ENCODE measurements at regions not wholly inside any gene's neighbourhood (a gene's known extent, or its start where the extent isn't known, plus 50 kb on each side); places are given as distances from the start of the nearest gene placed in this dataset.

- Histone ChIP-seq H4K20me1 (ENCODE audit: insufficient read depth, low read length) (no peaks in the 10 kb centered on the region), H3K36me3 (replicated peaks in 1 of 2; ENCODE audit: control insufficient read depth in 1 of 2, insufficient read depth in 2 of 2, low read length in 2 of 2) (no peaks in the 10 kb centered on the region), H3K4me2 (replicated peaks; ENCODE audit: extremely low read depth, low read length, poor library complexity, severe bottlenecking) (no peak overlapping the region), H3K79me2 (ENCODE audit: insufficient read depth, low read length) (no peaks in the 10 kb centered on the region), H3K27me3 (ENCODE audit: control insufficient read depth in 2 of 2, insufficient read depth in 2 of 2, low read length in 2 of 2) (no peaks in the 10 kb centered on the region), H2AFZ (ENCODE audit: insufficient read depth, low read depth, low read length, poor library complexity, severe bottlenecking) (no peak overlapping the region), H3K27ac (ENCODE audit: low read depth in 1 of 2, low read length in 2 of 2) (no peak overlapping the region), H3K9me3 (replicated peaks in 1 of 2; ENCODE audit: control insufficient read depth in 1 of 2, insufficient read depth in 1 of 2, low read length in 2 of 2) (peaks cover 0 to 4% of the 10 kb centered on the region in 2 donors), H3K4me1 (ENCODE audit: control insufficient read depth in 1 of 2, insufficient read depth in 2 of 2, low read length in 2 of 2) (no peaks in the 10 kb centered on the region), H3K4me3 (replicated peaks in 1 of 3; ENCODE audit: low read depth in 2 of 3, low read length in 3 of 3) (no peak overlapping the region), H3K9ac (ENCODE audit: insufficient read depth, low read length, poor library complexity, severe bottlenecking) (no peak overlapping the region)
- Mint-ChIP-seq H3K4me3 (no peak overlapping the region), H3K36me3 (no peaks in the 10 kb centered on the region), H3K9me3 (peaks cover 2 to 12% (median 5%) of the 10 kb centered on the region in 7 donors), H3K27ac (no peak overlapping the region), H3K27me3 (ENCODE audit: low read depth in 3 of 3) (no peaks in the 10 kb centered on the region), H3K4me1 (no peaks in the 10 kb centered on the region)
- DNase-seq = no peak
- no peak for TF ChIP-seq CTCF (IDR thresholded peaks at IDR 0.05)
- intact Hi-C loops (cut with micrococcal nuclease) = no loop called here
Observed at GRCh38 chrX:121655276-121655675, 607.9 kb downstream of the GLUD2 start.

GRCh38 chrX:121666171-121666570 is 618.8 kb downstream of the GLUD2 start:
- TF ChIP-seq CTCF (IDR thresholded peaks at IDR 0.05) = no peak
- H4K20me1 ChIP-seq (ENCODE audit: insufficient read depth, low read length) = no peaks in the 10 kb centered on the region
- no peaks in the 10 kb centered on the region for H3K4me1 ChIP-seq (ENCODE audit: control insufficient read depth in 1 of 2, insufficient read depth in 2 of 2, low read length in 2 of 2)
- no peak overlapping the region for H2AFZ ChIP-seq (ENCODE audit: insufficient read depth, low read depth, low read length, poor library complexity, severe bottlenecking)
- H3K79me2 ChIP-seq (ENCODE audit: insufficient read depth, low read length) = no peaks in the 10 kb centered on the region
- H3K27me3 Mint-ChIP-seq (ENCODE audit: low read depth in 3 of 3) = peaks cover 0 to 3% (median 0%) of the 10 kb centered on the region in 3 donors
- no peak overlapping the region for H3K27ac Mint-ChIP-seq
- H3K36me3 Mint-ChIP-seq = no peaks in the 10 kb centered on the region
- no peak for DNase-seq
- peaks cover 4% of the 10 kb centered on the region for H3K4me1 Mint-ChIP-seq
- H3K27ac ChIP-seq (ENCODE audit: low read depth in 1 of 2, low read length in 2 of 2) = no peak overlapping the region
- no peaks in the 10 kb centered on the region for H3K9me3 ChIP-seq (replicated peaks in 1 of 2; ENCODE audit: control insufficient read depth in 1 of 2, insufficient read depth in 1 of 2, low read length in 2 of 2)
- H3K9ac ChIP-seq (ENCODE audit: insufficient read depth, low read length, poor library complexity, severe bottlenecking) = no peak overlapping the region
- H3K4me2 ChIP-seq (replicated peaks; ENCODE audit: extremely low read depth, low read length, poor library complexity, severe bottlenecking) = no peak overlapping the region
- intact Hi-C loops (cut with micrococcal nuclease) = no loop called here
- H3K36me3 ChIP-seq (replicated peaks in 1 of 2; ENCODE audit: control insufficient read depth in 1 of 2, insufficient read depth in 2 of 2, low read length in 2 of 2) = no peaks in the 10 kb centered on the region
- H3K4me3 Mint-ChIP-seq = no peak overlapping the region
- no peaks in the 10 kb centered on the region for H3K27me3 ChIP-seq (ENCODE audit: control insufficient read depth in 2 of 2, insufficient read depth in 2 of 2, low read length in 2 of 2)
- WGBS (ENCODE audit: insufficient coverage) = 20% methylated on average over 1 of the region's 4 CpGs
- H3K9me3 Mint-ChIP-seq = peaks cover 0 to 6% (median 1%) of the 10 kb centered on the region in 7 donors
- no peak overlapping the region for H3K4me3 ChIP-seq (replicated peaks in 1 of 3; ENCODE audit: low read depth in 2 of 3, low read length in 3 of 3)

Data from CD14-positive monocyte (primary cell).